Stimulated activated CD8-positive, alpha-beta memory T cell treated with anti-CD3 and anti-CD28 coated beads, Interleukin-4, amount 100 ng/mL, for 24 hours (primary cell): ENCODE measurements at regions not wholly inside any gene's neighbourhood (a gene's known extent, or its start where the extent isn't known, plus 50 kb on each side); places are given as distances from the start of the nearest gene placed in this dataset.
A peak's percentile ranks its signal among the peaks of the same experiment; 100 is the strongest.
"Not testable (repeated sequence)": the region's sequence is repeated elsewhere in the genome, so short reads cannot be mapped to it uniquely, and the experiment has no call there.

Experiments used
- DNase-seq: peaks from one replicate; pipeline ENCODE4 v3.0.0-alpha.2; 2020; ENCODE audit warnings: low read depth

DNA sequence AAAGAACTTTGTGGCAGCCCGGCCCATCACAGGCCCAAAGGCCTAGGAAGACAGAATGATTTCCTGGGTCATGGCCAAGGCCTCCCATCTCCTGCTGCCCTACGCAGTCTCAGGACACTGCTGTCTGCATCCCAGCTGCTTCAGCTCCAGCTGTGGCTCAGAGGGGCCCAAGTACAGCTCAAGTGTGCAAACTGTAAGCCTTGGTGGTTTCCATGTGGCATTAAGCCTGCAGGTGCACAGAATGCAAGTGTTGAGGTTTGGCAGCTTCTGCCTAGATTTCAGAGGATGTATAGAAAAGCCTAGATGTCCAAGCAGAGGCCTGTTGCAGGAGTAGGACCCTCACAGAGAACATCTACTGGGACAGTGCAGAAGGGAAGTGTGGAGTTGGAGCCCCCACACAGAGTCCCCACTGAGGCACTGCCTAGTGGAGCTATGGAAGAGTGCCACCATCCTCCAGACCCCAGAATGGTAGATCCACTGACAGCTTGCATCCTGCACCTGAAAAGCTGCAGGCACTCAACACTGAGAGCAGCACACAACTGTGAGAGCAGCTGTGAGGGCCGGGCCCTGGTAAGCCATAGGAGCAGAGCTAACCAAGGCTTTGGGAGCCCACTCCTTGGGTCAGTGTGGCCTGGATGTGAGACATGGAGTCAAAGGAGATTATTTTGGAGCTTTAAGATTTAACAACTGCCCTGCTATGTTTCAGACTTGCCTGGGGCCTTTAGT, 208.2 kb upstream of the CMC1 start:
- DNase-seq, result no peak

DNA sequence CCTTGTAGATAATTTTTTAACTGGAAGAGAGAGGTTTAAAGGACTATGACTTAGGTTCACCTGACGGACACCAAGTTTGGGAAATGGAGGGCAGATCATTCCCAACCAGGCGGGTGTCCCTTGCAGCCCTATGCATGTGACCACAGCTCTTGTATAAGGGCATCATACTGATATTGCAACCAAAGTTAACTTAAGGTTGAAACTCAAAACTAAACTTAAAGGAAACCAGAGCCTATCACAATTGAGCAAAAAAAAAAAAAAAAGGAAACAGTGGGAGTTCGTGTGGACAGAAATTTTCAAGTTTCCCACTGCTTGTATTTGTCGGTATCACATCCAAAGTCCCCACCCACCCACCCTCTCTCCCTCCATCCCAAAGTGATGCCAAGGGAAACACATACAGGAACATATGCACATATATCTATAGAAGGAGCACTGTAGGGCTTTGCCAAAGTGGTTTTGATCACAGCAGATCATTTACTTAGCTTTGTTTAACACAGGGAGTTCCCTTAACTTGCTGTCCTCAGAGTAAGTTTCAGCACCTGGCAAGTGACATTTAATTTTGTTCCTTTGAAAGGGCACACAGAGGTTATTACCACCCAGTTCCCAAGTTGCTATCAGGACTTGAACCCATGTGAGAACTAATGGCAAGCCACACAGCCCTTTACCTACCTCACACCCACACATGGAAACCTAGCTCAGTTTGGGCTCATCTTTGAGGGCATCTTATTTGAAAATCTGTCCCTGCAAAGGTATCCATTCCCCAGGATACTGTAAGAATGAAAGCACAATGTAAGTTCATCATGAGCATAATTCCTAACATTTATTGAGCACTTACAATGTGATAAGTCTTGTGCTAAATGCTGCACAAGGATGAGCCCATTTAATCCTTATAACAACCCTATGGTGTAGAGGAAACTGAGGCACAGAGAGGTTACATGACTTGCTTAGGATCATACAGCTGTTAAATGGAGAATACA, 204.5 kb upstream of the CMC1 start:
- DNase-seq, result no peak

DNA sequence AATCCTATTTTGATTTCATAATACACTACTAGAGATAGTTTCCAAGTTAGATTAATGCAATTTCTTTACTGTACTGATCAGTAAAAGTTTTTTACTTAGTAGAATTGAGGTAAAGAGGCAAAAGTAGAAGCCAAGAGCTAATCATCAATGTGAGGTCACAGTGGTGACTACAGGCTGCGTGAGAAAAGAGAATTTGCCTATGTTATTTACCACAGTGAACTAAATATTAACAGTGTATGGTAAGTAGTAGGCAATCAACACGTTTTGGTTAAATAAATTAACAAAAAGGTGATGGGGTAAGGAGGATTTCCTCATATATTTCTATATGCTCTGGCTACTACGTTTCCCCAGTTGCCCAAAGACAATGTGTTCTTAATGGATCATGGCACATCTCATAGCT, 202.2 kb upstream of the CMC1 start:
- DNase-seq, result no peak

DNA sequence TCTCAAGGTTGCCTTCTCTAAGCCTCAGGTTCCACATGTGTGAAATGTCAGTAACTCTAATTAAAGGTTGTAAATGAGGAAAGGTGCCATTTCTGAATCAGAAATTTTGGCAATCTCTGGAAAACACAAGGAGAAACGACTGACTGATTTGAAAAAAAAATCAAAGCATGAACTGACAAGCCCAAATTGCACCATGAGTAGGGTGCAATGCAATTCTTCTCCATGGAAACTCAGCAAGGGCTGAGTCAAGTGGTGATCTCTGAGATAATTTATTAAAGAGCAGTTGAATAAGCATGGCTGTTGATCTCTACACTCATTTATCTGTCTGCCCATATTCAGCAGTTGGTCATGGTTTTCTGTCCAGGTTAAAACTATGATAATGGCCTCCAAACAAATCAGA, 201.6 kb upstream of the CMC1 start:
- no peak for DNase-seq

DNA sequence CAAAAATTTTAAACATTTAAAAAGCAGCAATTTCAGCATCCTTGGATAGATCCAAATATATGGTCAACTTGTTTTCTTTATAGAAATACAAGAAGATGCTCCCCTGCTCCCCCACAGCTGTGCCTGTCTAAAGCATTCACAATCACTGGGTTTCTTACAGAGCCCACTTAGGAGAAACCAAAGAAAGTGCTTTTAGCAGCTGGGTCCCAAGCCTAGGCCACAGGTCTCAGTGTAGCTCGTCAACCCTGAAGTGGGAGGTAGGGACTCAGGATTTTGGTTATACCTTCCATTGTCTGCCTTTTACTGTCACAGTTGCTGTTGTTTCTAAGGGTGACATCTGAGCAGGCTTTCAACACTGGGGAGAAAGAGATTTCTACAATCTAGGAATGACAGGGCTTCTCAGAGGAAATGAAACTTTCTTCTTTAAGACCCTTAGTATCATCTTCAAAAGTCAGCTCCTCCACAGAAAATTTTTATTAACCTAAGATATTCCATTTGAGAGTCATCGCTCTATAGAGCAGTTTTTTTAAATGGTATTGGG, 199.3 kb upstream of the CMC1 start:
- no peak for DNase-seq

DNA sequence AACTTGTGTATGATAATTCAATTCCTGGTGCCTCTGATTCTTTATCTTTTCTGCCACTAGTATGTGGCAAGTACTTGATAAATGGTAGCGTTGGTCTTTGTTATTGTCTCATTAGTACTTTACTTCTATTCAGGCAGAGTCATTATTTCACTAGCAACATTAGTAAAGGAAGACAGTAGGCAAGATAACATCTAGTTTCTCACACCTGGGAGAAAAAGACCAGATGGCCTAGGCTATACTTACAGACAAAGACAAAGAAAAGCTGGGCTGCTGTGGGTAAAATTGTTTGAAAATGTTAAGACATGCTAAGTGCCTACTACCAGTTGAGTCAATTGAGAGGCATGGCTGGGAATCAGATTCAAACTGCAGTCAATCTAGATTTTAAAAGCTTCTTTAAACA, 198.7 kb upstream of the CMC1 start:
- DNase-seq, result no peak

DNA sequence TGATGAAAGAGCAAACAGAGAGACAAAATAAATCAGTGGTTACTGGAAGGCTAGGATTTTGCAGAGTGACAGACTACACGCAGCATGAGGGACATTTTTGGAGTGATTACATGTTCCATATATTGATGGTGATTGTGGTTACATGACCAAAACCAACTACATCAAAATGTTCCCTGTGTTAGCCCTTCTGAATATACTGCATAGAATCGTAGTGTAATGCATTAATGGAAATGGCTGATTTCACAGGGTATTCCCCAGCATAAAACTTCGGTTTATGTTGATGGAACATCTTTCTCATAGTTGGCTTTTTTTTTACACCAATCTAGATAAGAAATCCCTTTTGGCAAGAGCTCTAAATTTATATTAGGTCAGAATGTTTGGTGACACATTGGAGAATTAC, 191.3 kb upstream of the CMC1 start:
- DNase-seq, result no peak

DNA sequence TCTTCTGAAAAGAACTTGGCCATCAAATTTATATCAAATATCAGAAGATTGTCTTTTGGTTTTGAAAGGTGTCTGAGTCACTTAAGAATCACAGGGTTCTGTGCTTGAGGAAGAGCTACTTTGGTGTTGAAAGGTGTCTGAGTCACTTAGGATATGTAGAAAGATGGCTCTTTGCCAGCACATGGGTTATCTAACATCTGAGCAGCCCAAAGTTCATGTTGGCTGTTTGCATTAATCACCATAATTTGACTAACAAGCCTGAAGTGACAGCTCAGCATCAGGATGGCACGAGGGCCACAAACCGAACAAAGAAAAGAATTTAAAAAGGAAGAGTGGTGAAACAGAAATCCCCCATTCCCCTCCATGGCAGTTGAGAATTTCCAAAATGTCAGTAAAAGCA, 190.5 kb upstream of the CMC1 start:
- peak; percentile 10 for DNase-seq

DNA sequence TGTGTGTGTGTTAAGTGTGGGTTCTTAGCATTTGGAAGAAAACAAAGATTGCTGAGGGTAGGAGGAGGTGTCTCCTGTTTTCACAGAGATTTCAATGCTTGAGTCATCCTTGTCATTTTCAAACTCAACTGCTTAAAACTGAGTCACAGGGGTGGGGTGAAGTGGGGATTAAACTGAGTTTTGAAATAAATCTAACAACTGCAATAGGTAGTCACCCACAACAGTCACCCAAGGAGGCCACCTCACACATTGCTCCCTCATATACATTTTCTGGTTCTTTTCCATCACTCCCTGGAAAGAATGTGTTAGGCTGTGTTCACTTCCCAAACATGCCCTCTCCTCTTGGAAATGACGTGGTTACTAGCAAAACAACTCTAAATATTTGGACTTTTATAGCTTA, 187.7 kb upstream of the CMC1 start:
- DNase-seq, result no peak

DNA sequence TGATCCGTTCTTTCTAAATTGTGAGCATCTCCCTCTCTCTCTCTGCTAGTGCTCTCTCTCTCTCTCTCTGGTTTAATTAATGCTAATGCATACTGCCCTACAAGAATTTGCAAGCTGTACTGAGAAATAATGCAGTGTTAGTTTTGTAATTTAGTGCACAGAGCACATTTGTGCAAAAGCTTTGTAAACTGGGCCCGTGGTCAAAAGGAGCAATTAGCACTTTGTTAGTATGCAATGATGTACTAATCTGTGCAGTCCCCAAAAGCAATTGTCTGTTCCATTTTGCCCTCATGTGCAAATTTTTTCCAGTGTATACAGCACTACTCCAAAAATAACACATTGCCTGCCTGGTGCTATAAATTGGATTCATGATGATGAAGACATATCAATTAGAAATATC, 184.6 kb upstream of the CMC1 start:
- DNase-seq, result no peak

DNA sequence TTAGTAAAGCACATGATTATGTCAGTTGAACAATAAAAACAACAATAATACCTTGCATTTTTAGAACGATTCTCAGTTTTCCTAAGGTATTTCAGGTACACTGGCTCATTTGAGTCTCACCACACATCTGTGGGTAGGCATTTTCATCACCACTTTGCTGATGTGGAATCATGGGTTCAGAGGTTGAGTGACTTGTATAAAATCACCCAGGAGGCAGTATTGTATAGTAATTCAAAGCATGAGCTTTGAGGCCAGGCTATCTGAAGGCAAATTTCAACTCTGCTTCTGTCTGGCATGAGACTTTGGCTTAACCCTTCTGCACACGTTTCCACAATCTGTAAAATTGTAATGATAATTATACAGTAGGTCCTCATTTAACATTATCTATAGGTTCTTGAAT, 183.9 kb upstream of the CMC1 start:
- no peak for DNase-seq

DNA sequence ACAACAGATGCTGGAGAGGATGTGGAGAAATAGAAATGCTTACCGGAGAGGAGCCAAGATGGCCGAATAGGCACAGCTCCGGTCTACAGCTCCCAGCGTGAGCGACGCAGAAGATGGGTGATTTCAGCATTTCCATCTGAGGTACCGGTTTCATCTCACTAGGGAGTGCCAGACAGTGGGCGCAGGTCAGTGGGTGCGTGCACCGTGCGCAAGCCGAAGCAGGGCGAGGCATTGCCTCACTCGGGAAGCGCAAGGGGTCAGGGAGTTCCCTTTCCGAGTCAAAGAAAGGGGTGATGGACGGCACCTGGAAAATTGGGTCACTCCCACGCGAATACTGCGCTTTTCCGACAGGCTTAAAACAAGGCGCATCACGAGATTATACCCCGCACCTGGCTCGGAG, 182.2 kb upstream of the CMC1 start:
- DNase-seq, result not testable (repeated sequence)

DNA sequence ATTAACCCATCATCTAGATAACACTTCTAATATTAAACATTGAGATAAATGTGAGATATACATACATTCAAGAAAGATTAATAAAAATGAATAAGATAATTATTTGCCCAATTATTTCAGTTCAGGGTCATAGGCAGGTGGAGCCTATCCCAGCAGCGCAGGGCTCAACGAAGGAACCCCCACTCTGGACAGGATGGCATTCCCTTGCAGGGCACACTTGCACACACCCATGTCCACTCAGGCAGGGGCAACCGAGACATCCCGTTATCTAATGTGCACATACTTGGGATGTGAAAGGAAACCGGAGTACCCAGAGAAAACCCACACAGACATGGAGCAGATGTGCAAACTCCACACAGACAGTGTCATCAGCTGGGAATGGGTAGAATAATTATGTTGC, 175.4 kb upstream of the CMC1 start:
- no peak for DNase-seq

DNA sequence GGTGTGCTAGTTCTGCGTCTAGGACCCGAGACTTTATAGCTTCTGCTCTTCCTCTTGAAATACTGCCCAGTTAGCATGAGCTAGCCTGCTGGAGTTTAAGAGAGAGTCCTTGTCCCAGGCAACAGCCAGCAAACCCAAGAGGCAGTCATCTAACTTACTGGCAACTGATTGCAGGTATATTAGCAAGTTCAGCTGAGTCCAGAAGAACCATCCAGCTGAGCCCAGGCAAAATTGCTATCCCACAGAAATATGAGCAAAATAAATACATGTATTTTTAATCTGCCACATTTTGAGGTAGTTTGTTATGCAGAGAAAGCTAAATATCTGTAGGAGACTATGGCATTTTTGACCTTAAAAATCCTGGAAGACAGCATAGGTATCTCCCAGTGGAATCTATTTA, 174.4 kb upstream of the CMC1 start:
- DNase-seq, result no peak

DNA sequence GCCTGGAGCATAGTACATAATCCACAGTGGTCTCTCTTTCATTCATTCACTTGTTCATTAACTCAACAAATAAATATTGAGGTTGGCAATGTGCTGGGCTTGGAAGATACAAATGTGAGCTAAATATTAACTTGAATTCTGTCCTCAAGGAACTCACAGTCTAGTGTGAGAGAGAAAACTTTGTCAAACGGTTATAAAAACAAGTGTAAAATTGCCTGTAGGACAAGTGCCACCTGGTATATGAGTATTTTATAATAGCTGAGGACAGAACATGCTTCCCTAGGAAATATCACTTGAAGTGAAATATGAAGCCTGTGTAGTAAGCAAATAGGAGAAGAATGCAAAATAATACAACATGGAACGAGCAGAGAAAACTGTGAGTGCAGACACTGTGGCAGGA, 173.1 kb upstream of the CMC1 start:
- no peak for DNase-seq

DNA sequence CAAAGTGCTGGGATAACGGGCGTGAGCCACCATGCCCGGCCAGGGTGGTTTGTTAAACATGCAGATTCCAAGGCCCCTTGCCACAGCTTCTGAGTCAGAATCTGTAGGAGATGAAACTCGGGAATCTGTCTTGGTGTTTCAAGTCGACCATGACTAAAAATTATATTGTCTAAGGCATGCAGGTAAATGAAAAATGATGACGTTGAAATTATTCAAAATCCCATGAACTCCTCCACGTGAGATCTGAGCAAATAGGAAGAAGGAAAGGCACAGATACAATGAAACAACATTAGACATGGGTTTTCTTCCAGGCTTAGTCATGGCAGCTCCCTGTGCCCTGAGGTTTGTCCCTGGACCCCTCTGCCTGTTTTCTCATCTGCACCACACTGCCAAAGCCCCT, 172.0 kb upstream of the CMC1 start:
- no peak for DNase-seq

DNA sequence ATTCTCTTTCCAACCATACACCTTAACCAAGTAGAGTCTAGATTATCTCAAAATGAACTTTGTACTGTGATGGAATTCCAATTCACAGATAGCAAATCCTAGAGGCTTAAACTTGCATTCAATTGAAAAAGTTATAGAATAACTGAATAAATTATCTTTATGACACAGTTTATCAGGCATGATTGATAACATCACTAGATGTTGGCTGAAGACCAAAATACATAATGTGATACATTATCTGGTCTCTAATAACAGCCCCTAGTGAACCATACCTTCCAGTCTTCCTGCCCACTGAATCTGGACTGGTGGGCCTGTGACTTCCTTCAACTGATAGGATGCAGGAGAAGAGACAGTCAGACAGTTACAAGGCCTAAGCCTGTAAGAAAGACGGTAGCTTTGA, 165.2 kb upstream of the CMC1 start:
- no peak for DNase-seq

DNA sequence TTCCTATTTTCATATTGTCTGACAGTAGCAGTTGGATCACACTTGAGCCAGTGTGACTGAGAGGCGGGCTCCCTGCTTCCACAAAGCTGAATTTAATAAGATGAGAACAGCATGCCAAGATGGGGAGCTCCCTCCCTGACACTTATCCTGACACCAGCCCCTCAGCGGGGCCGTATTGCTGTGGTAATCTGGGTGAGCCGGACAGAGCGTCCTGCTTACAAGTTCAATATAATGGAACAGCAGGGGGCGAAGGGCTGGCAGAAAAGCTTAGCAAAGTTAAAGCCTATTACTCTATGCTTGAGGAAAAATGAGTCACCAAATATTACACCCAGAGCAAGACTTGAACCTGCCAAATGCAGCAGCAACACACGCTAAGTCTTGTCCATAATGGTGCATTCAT, 163.8 kb upstream of the CMC1 start:
- DNase-seq, result no peak

DNA sequence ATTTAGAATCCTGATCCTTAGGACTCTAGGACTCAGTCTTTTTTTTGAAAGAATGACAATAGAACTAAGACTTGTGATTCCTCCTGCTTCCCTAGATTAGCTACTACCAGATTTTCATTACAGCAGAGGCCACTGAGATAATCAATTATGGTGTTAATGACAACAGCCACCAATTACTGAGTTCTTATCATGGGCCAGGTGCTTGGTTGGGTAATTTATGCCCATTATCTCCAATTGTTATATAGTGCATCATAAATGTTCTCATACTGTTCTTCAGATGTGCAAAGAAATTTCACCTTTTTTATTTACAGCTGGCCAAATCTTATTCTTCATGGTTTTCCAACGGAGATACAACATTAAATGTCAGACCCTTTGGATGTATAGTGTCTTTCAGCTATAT, 162.9 kb upstream of the CMC1 start:
- DNase-seq, result no peak

DNA sequence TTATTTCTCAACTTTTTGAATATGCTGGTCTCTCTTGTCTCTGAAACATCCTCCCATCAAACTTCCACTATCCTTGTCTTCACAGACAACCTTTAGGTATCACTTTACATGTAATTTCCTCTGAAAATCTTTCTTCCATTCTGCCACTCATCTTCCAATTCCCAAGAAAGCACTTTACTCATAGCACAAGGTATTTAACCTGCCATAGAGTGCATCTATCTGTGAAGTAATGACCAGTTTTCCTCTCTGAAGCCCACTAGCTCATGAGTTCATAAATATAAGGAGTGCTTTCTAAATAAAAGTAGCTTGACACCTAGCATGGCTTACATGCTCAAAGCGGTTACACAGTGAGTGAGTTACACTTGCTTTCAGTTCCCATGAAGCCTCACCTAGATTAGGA, 160.7 kb upstream of the CMC1 start:
- no peak for DNase-seq

DNA sequence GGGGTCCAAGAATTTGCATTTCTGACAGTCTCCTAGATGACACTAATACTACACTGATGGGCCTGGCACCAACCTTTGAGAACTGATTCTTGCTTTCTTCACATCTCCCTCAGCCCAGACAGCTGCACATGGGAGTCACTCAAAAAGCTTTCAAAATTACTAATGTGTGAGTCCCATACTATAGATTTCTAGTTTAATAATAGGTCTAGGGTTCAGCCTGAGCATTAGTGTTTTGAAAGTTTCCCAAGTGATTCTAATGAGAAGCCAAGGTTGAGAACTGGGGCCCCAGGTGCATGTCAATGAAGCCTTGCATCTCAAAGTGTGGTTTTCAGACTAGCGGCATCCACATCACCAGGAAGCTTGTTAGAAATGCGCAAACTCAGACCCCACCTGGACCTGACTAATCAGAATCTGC, 159.9 kb upstream of the CMC1 start:
- no peak for DNase-seq

DNA sequence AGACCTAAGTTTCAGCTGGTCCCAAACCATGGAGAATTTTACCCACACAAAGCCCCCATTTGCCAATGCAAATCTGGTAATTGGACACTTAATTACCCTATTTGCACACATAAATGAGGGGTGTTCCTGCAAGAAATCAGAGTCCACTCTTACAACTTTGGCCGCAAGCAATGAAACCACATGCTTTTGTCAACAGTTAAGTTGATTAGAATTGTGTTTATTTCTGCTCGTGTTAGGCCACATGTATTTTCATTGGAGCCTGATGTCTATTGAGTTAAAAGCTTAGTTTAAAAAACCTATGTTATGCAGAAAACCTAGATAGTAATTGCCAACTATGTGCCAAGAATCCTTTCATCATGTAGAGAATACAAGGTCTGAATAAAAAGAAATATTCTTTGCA, 153.8 kb upstream of the CMC1 start:
- DNase-seq, result no peak

DNA sequence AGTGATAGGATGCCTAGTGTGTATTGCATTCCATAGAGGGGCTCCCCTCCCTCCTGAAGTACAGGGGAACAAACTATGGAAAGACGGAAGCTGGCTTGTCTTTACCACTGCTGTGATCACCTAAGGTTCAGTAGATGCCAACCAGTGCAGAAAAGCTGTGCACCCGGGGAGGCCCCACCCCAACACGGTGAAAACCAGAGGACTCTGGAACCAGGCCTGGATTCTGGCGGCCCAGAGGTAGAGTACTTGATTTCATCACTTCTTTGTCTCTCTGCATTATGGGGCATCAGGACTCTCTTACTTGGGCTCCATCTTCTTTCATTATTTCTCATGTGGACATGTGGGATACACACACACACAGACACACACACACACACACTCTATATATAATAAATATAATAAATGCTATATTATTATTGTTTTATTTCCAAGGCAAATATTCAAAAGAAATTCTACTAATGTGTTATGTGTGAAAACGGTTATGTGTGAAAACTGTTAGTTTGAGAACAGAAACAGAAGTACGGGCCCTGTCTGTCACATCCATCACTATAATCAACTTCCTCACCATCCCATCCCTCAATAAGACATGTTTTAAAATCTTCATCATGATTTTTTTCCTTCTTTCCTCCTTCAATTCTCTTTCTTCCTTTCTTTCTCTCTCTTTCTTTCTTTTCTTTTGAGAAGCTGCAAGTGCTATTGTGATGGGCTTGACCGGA, 152.4 kb upstream of the CMC1 start:
- no peak for DNase-seq
